ENCODE measurements at regions not wholly inside any gene's neighbourhood (a gene's known extent, or its start where the extent isn't known, plus 50 kb on each side); places are given as distances from the start of the nearest gene placed in this dataset.

- TF ChIP-seq CTCF (IDR thresholded peaks at IDR 0.05) (no peak), POLR2A (IDR thresholded peaks at IDR 0.05) (no peak)
Observed at GRCh38 chr2:221962186-221962585, 336.6 kb downstream of the PAX3 start.

Measured in uterus (tissue), 2 donors.